HL-60 (cell line): ENCODE measurements at regions not wholly inside any gene's neighbourhood (a gene's known extent, or its start where the extent isn't known, plus 50 kb on each side); places are given as distances from the start of the nearest gene placed in this dataset.

Experiments
- GABPA ChIP-seq: IDR thresholded peaks from 2 replicates; pipeline ENCODE4 v1.6.1; 2012; ENCODE audit warnings: low read depth
- POLR2AphosphoS5 ChIP-seq: IDR thresholded peaks from 2 replicates; pipeline ENCODE4 v1.6.1; 2012; ENCODE audit warnings: low read depth
- TF ChIP-seq, protein P1 (sequence below): IDR thresholded peaks from one replicate; pipeline ENCODE4 v1.5.1; 2011; ENCODE audit warnings: low read length, control low read depth, inconsistent platforms; ENCODE audit not compliant: insufficient read depth

GRCh38 chr15:47384341-47384740 lies 333.0 kb upstream of the SEMA6D start:
- TF ChIP-seq, protein P1, sequence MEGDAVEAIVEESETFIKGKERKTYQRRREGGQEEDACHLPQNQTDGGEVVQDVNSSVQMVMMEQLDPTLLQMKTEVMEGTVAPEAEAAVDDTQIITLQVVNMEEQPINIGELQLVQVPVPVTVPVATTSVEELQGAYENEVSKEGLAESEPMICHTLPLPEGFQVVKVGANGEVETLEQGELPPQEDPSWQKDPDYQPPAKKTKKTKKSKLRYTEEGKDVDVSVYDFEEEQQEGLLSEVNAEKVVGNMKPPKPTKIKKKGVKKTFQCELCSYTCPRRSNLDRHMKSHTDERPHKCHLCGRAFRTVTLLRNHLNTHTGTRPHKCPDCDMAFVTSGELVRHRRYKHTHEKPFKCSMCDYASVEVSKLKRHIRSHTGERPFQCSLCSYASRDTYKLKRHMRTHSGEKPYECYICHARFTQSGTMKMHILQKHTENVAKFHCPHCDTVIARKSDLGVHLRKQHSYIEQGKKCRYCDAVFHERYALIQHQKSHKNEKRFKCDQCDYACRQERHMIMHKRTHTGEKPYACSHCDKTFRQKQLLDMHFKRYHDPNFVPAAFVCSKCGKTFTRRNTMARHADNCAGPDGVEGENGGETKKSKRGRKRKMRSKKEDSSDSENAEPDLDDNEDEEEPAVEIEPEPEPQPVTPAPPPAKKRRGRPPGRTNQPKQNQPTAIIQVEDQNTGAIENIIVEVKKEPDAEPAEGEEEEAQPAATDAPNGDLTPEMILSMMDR, result no peak
- TF ChIP-seq GABPA (no peak), POLR2AphosphoS5 (no peak)
